H1 (cell line): ENCODE measurements at regions not wholly inside any gene's neighbourhood (a gene's known extent, or its start where the extent isn't known, plus 50 kb on each side); places are given as distances from the start of the nearest gene placed in this dataset.

ENCODE experiments used
- CTCF ChIA-PET: fragments of 300-600 bp; sonication (Branson Sonifier 250); formaldehyde crosslinking; loops from one replicate; lab custom pipeline; 2021; ENCODE audit not compliant: partially characterized antibody; lab: Charles Lee
- POLR2A ChIA-PET: fragments of 300-600 bp; sonication (Branson Sonifier 250); formaldehyde crosslinking; loops from one replicate; lab custom pipeline; 2021; ENCODE audit warnings: inconsistent platforms; ENCODE audit not compliant: partially characterized antibody; lab: Charles Lee
- DNase-seq, 2 experiments: peaks; one replicate each; pipeline versions ENCODE4 v3.0.0 to v3.0.0-alpha.2; 2010 to 2022; ENCODE audit warnings: low spot score in 2 of 2, low read depth in 1 of 2, mixed read lengths in 1 of 2
- FAIRE-seq: peaks from 2 replicates; lab custom pipeline; 2011; peaks lifted over from hg19 to GRCh38; lab: Jason Lieb, UNC
- H2AFZ ChIP-seq: 2 replicates; pipeline ENCODE4 v1.8.1; 2012; ENCODE audit warnings: low read length, inconsistent platforms
- H2AK5ac ChIP-seq: 2 replicates; pipeline ENCODE4 v1.6.1; 2013; ENCODE audit warnings: low read depth, low read length
- H2BK120ac ChIP-seq: replicated peaks from 2 replicates; pipeline ENCODE3; 2013; ENCODE audit warnings: low read depth, low read length, inconsistent platforms
- H2BK12ac ChIP-seq: 2 replicates; pipeline ENCODE4 v1.6.1; 2013; ENCODE audit warnings: low read depth, low read length
- H2BK15ac ChIP-seq: 2 replicates; pipeline ENCODE4 v1.6.1; 2013; ENCODE audit warnings: low read length
- H2BK20ac ChIP-seq: 2 replicates; pipeline ENCODE4 v1.6.1; 2013; ENCODE audit warnings: low read length
- H2BK5ac ChIP-seq: 2 replicates; pipeline ENCODE4 v1.6.1; 2013; ENCODE audit warnings: low read depth, low read length
- H3K14ac ChIP-seq: 2 replicates; pipeline ENCODE4 v1.6.1; 2013; ENCODE audit warnings: inconsistent platforms; ENCODE audit not compliant: insufficient read length
- H3K18ac ChIP-seq: 2 replicates; pipeline ENCODE4 v1.6.1; 2013; ENCODE audit warnings: low read length; ENCODE audit errors: extremely low read depth
- H3K23ac ChIP-seq: 2 replicates; pipeline ENCODE4 v1.6.1; 2013; ENCODE audit warnings: inconsistent platforms; ENCODE audit not compliant: insufficient read length
- H3K23me2 ChIP-seq: 2 replicates; pipeline ENCODE4 v1.6.1; 2013; ENCODE audit warnings: low read depth, low read length
- H3K27ac ChIP-seq: 2 replicates; pipeline ENCODE4 v1.6.1; 2011; ENCODE audit warnings: low read depth, low read length, inconsistent platforms
- H3K27me3 ChIP-seq, 4 experiments: replicated peaks in 1 of 4; 1 replicate in 1 of 4; 2 replicates in 3 of 4; pipeline versions ENCODE4 v1.6.1 to v1.8.1; 2011 to 2013; ENCODE audit warnings: low read length in 3 of 4, mild to moderate bottlenecking in 3 of 4, inconsistent platforms in 2 of 4, mixed read lengths in 2 of 4, moderate library complexity in 1 of 4; ENCODE audit not compliant: control insufficient read depth in 3 of 4, insufficient read depth in 3 of 4; ENCODE audit errors: extremely low read depth in 1 of 4
- H3K36me3 ChIP-seq, 4 experiments: 2 replicates each; pipeline versions ENCODE4 v1.6.1 to v1.8.1; 2011 to 2013; ENCODE audit warnings: mild to moderate bottlenecking in 4 of 4, low read length in 3 of 4, moderate library complexity in 2 of 4, control low read depth in 1 of 4, inconsistent platforms in 1 of 4; ENCODE audit not compliant: insufficient read depth in 4 of 4, control insufficient read depth in 2 of 4
- H3K4ac ChIP-seq: replicated peaks from 2 replicates; pipeline ENCODE3; 2013; ENCODE audit warnings: low read length, low read depth, mixed read lengths, inconsistent platforms; ENCODE audit not compliant: insufficient read length
- H3K4me1 ChIP-seq, 4 experiments: replicated peaks in 1 of 4; 1 replicate in 1 of 4; 2 replicates in 3 of 4; pipeline versions ENCODE4 v1.6.1 to v1.8.1; 2011 to 2013; ENCODE audit warnings: low read length in 3 of 4, inconsistent platforms in 2 of 4, mixed read lengths in 1 of 4; ENCODE audit not compliant: insufficient read depth in 4 of 4, control insufficient read depth in 3 of 4
- H3K4me2 ChIP-seq, 2 experiments: 2 replicates each; pipeline versions ENCODE4 v1.6.1 to v1.8.1; 2011 to 2013; ENCODE audit warnings: low read depth in 2 of 2, low read length in 2 of 2, control low read depth in 1 of 2, inconsistent platforms in 1 of 2, mild to moderate bottlenecking in 1 of 2; ENCODE audit not compliant: insufficient read depth in 1 of 2
- H3K4me3 ChIP-seq, 4 experiments: fragments of 200-600, 300-600 bp in 1 of 4; sonication (generic), shearing (Covaris generic), sonication (Bioruptor Twin) in 1 of 4; 2 replicates each; pipeline versions ENCODE4 v1.5.1 to v1.8.1; 2011 to 2016; ENCODE audit warnings: low read length in 4 of 4, low read depth in 3 of 4, control low read depth in 2 of 4, inconsistent platforms in 2 of 4, mild to moderate bottlenecking in 2 of 4, mixed read lengths in 1 of 4, moderate library complexity in 1 of 4; ENCODE audit not compliant: insufficient read depth in 2 of 4; ENCODE audit errors: extremely low read depth in 1 of 4
- H3K56ac ChIP-seq: replicated peaks from 2 replicates; pipeline ENCODE3; 2013; ENCODE audit warnings: low read depth, mild to moderate bottlenecking, mixed read lengths, low read length, inconsistent platforms; ENCODE audit not compliant: insufficient read length
- H3K79me1 ChIP-seq: 2 replicates; pipeline ENCODE4 v1.6.1; 2013; ENCODE audit warnings: low read depth, low read length, control low read depth
- H3K79me2 ChIP-seq, 2 experiments: 2 replicates each; pipeline versions ENCODE4 v1.6.1 to v1.8.1; 2012 to 2013; ENCODE audit warnings: low read length in 2 of 2, mild to moderate bottlenecking in 2 of 2, inconsistent platforms in 1 of 2; ENCODE audit not compliant: insufficient read depth in 2 of 2, control insufficient read depth in 1 of 2
- H3K9ac ChIP-seq, 4 experiments: replicated peaks in 1 of 4; 1 replicate in 1 of 4; 2 replicates in 3 of 4; pipeline versions ENCODE4 v1.6.1 to v1.8.1; 2011 to 2013; ENCODE audit warnings: low read depth in 3 of 4, low read length in 3 of 4, control low read depth in 2 of 4, mild to moderate bottlenecking in 2 of 4, moderate library complexity in 2 of 4, inconsistent platforms in 1 of 4; ENCODE audit errors: extremely low read depth in 1 of 4
- H3K9me3 ChIP-seq, 2 experiments: 2 replicates each; pipeline versions ENCODE4 v1.6.1 to v1.8.1; 2012 to 2013; ENCODE audit warnings: mild to moderate bottlenecking in 2 of 2, moderate library complexity in 2 of 2, control low read depth in 1 of 2, inconsistent platforms in 1 of 2, low read depth in 1 of 2, low read length in 1 of 2, mixed read lengths in 1 of 2; ENCODE audit not compliant: insufficient read depth in 2 of 2
- H4K20me1 ChIP-seq, 2 experiments: replicated peaks in 1 of 2; 2 replicates each; pipeline versions ENCODE3 to v1.8.1; 2011 to 2013; ENCODE audit warnings: inconsistent platforms in 2 of 2, low read length in 2 of 2, mild to moderate bottlenecking in 1 of 2; ENCODE audit not compliant: insufficient read depth in 2 of 2, control insufficient read depth in 1 of 2
- H4K5ac ChIP-seq: 2 replicates; pipeline ENCODE4 v1.6.1; 2013; ENCODE audit warnings: low read length, low read depth, mixed read lengths, inconsistent platforms; ENCODE audit not compliant: insufficient read length
- H4K8ac ChIP-seq: 2 replicates; pipeline ENCODE4 v1.8.0; 2013; ENCODE audit warnings: mild to moderate bottlenecking, moderate library complexity, low read length, inconsistent platforms; ENCODE audit not compliant: insufficient read depth; ENCODE audit errors: extremely low read depth
- H4K91ac ChIP-seq: replicated peaks from 2 replicates; pipeline ENCODE3; 2013; ENCODE audit warnings: low read length, mixed read lengths, inconsistent platforms; ENCODE audit not compliant: insufficient read length
- HDAC6 ChIP-seq: IDR thresholded peaks from one replicate; pipeline ENCODE4 v1.7.1; 2012; ENCODE audit warnings: low read depth, mild to moderate bottlenecking, inconsistent platforms, low read length, moderate library complexity
- KDM4A ChIP-seq: IDR thresholded peaks from one replicate; pipeline ENCODE4 v1.7.1; 2012; ENCODE audit warnings: low read depth, mild to moderate bottlenecking, moderate library complexity, low read length, inconsistent platforms; ENCODE audit not compliant: severe bottlenecking
- WGBS, 2 experiments: shearing (Covaris generic) in 1 of 2; methylation state at CpG; one replicate each; pipeline versions ENCODE4 v1.1.6 to v1.1.7; 2013 to 2015; ENCODE audit warnings: low lambda C conversion rate in 2 of 2, mixed read lengths in 2 of 2, inconsistent platforms in 1 of 2, low coverage in 1 of 2, missing lambda C conversion rate in 1 of 2; ENCODE audit not compliant: insufficient replicate concordance in 2 of 2, insufficient coverage in 1 of 2, insufficient read length in 1 of 2; ENCODE audit errors: extremely low coverage in 1 of 2, missing lambda C conversion rate in 1 of 2; 5-methylcytosine and 5-hydroxymethylcytosine counted together
- TF ChIP-seq, protein P1 (sequence below), 3 experiments: IDR thresholded peaks; 1 replicate in 2 of 3; 2 replicates in 1 of 3; pipeline versions ENCODE4 v1.5.1 to v1.6.1; 2011; ENCODE audit warnings: low read length in 3 of 3, mild to moderate bottlenecking in 3 of 3, inconsistent platforms in 2 of 3, low read depth in 1 of 3, moderate library complexity in 1 of 3; ENCODE audit not compliant: insufficient read depth in 1 of 3; ENCODE audit errors: control extremely low read depth in 1 of 3

DNA sequence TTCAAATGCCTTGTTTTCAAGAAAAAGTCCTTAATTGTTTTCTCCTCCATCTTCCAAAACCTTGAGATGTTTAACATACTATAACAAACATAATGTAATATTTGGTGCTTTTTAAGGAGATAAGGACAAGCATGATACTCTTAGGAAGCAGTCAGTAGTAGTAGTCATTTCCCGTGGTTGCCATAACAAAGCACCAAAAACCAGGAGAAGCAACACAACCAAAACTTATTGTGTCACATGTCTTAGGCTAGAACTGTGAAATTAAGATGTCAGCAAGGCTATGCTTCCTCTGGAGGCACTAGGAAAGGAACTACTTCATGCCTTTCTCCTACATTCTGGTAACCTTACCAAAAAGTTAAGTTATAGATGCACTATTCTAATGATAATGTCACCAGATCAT is 106.8 kb downstream of the MBL2 start:
- no peak overlapping the region for H4K91ac ChIP-seq
- H2BK120ac ChIP-seq, result no peak overlapping the region
- H4K8ac ChIP-seq, result no peak overlapping the region
- H3K9ac ChIP-seq, result no peak overlapping the region
- H2BK12ac ChIP-seq, result no peak overlapping the region
- no peaks in the 10 kb centered on the region for H3K36me3 ChIP-seq
- no peak overlapping the region for H3K4me3 ChIP-seq
- WGBS, 2 experiments, result 100% methylated on average over 1 of the region's 1 CpG; no CpG with 5 or more reads in 1 of the 2 experiments
- FAIRE-seq (no peak), DNase-seq (no peak)
- H3K79me2 ChIP-seq, result no peaks in the 10 kb centered on the region
- H3K4ac ChIP-seq, result no peak overlapping the region
- no peaks in the 10 kb centered on the region for H3K23me2 ChIP-seq
- no peak overlapping the region for H3K23ac ChIP-seq
- peak overlapping the region; percentile 31 for H3K14ac ChIP-seq
- peaks cover 0 to 1% (median 0%) of the 10 kb centered on the region in 4 experiments; a peak in 1 of 7 replicates for H3K27me3 ChIP-seq
- H2BK15ac ChIP-seq, result no peak overlapping the region
- no peak overlapping the region for H2BK5ac ChIP-seq
- no peak overlapping the region for H4K5ac ChIP-seq
- no peak overlapping the region for H3K27ac ChIP-seq
- H3K9me3 ChIP-seq, result peaks cover 0 to 9% of the 10 kb centered on the region in 2 experiments; a peak in 1 of 4 replicates
- ChIA-PET CTCF (interaction anchor here (1.2 to 1.5 kb wide), 2 partner anchors 12 to 21 kb away, joined by 3 to 6 read pairs; no protein-coding TSS in a partner anchor), POLR2A (no interaction called here)
- no peaks in the 10 kb centered on the region for H4K20me1 ChIP-seq
- TF ChIP-seq, protein P1, sequence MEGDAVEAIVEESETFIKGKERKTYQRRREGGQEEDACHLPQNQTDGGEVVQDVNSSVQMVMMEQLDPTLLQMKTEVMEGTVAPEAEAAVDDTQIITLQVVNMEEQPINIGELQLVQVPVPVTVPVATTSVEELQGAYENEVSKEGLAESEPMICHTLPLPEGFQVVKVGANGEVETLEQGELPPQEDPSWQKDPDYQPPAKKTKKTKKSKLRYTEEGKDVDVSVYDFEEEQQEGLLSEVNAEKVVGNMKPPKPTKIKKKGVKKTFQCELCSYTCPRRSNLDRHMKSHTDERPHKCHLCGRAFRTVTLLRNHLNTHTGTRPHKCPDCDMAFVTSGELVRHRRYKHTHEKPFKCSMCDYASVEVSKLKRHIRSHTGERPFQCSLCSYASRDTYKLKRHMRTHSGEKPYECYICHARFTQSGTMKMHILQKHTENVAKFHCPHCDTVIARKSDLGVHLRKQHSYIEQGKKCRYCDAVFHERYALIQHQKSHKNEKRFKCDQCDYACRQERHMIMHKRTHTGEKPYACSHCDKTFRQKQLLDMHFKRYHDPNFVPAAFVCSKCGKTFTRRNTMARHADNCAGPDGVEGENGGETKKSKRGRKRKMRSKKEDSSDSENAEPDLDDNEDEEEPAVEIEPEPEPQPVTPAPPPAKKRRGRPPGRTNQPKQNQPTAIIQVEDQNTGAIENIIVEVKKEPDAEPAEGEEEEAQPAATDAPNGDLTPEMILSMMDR (IDR thresholded peaks at IDR 0.05; ENCODE audit: control extremely low read depth in 1 of 3, insufficient read depth in 1 of 3, low read depth in 1 of 3, low read length in 3 of 3), result no peak
- TF ChIP-seq HDAC6 (no peak), KDM4A (no peak)
- H2AK5ac ChIP-seq, result no peak overlapping the region
- H3K4me1 ChIP-seq, result no peaks in the 10 kb centered on the region
- H2BK20ac ChIP-seq, result no peak overlapping the region
- no peak overlapping the region for H3K56ac ChIP-seq
- no peak overlapping the region for H3K4me2 ChIP-seq
- H3K79me1 ChIP-seq, result no peaks in the 10 kb centered on the region
- no peak overlapping the region for H2AFZ ChIP-seq
- no peak overlapping the region for H3K18ac ChIP-seq
